HS-5 (cell line): ENCODE measurements at regions not wholly inside any gene's neighbourhood (a gene's known extent, or its start where the extent isn't known, plus 50 kb on each side); places are given as distances from the start of the nearest gene placed in this dataset.
"Not testable (repeated sequence)": the region's sequence is repeated elsewhere in the genome, so short reads cannot be mapped to it uniquely, and the experiment has no call there.

Experiments used
- DNase-seq: peaks from one replicate; pipeline ENCODE4 v3.0.0-alpha.2; 2012; ENCODE audit warnings: low read depth

DNA sequence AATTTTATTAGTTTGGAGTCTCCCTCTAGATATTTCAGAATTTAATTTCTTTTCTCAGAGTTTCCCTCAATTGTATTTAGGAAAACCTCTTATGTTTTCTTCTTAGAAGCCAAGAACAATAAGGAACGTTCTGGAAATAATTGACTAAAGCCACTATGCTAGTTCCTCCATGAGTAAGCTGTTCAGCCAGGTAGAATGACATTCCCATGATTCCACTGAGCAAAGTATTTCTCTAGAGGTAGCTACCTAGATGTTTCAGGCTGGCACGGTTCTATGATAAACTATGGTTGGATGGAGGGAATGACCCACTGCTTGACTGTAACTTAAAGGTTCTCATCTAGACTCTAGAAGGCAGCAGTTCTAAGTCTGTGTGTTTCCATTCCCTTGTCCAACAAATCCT lies 62.4 kb downstream of the CLDN17 start:
- DNase-seq: no peak

DNA sequence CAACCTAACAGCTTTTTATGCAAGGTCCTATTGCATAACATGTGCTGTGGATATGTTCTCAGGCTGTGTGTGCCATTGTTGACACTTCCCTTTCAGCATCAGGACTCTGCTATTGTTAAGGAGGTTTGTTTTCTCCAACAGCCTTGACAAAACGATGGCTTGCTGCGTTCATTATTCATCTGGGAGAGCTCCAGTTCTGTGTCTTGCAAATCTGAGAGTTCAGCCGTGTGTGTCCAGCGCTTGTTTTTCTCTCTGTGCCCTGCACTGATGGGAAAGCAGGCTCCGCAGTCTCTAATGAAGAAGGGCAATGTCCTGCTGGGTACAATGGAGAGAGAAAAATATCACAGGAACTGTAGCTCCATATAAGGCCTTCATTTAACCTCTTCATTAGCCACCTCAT lies 63.7 kb downstream of the CLDN17 start:
- no peak for DNase-seq

DNA sequence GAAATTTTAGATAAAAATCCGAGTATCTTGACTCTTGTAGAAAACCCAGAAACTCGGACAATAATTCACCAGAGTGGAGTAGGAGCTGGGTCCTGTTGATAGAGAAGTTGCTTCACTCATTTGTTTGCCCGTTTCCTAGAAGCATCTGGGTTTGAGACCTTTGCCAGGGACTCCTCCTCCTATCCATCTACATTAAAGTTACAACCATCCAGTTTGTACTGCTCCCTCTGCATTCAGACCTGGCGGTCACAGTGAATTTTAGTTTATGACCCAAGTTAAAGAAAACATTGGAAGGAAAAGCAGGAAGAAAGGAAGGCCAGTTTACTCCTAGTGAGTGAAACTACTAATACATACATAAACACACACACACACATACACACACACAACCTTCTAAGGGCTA lies 64.6 kb downstream of the CLDN17 start:
- DNase-seq: no peak

DNA sequence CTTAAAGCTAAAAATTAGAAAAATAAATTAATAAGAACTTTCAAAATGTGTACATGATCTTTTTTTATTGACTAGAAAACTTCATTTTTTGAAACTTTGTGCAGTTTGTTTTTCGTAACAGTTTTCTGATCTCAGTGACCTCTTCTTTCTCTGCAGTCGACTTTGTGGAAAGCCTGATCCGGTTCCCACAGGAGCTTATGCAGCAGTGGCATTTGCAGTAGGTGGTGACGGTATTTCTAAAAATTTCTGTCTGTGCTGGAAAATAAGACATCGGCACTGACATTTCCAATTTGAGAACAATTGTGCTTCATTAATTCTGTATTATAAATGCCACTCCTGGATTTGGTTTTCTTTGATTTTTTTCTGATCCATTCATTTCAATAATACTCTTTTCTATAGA lies 68.8 kb downstream of the CLDN17 start:
- no peak for DNase-seq

DNA sequence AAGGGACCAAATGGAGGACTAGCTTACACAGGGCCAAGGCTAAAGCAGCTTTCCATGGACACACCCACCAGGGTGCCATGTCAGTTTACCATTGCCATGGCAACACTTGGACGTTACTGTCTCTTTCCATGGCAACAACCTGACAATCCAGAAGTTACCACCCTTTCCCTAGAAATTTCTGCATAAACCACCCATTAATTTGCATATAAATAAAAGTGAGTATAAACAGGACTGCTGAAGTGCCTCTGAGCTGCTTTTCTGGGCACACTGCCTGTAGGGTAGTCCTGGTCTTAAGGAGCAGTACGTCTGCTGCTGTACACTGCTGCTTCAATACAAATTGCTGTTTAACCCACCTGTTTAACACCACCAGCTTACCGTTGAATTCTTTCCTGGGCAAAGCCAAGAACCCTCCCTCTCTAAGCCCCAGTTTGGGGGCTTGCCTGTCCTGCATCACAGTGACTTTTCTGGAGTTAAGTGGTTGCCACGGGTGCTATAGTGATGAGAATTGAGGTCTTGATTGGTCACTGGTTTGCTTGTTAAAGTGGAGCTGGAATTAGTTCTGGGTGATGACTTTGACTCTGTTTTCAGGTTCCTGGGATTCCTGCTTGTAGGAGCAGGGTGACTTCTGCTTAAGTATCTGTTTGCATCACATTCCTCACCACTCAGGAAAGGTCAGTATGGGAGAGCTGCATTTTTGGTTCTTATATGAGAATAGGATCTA lies 83.2 kb downstream of the CLDN17 start:
- DNase-seq: no peak

GRCh38 chr21:30081506-30081905 lies 85.1 kb downstream of the CLDN17 start:
- DNase-seq: no peak

GRCh38 chr21:30072496-30072895 lies 94.1 kb downstream of the CLDN17 start:
- peak; percentile 18 for DNase-seq

DNA sequence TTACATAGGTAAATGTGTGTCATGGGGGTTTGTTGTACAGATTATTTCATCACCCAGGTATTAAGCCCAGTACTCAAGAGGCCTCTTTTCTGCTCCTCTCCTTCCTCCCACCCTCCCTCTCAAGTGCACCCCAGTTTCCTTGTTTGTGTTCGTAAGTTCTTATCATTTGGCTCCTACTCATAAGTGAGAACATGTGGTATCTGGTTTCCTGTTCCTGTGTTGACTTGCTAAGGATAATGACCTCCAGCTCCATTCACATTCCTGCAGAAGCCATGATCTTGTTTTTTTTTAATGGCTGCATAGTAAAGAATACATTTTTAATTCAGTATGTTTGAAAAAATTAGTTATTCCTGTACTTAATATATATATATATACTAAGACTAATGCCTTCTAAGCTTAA lies 107.7 kb downstream of the CLDN17 start:
- no peak for DNase-seq

DNA sequence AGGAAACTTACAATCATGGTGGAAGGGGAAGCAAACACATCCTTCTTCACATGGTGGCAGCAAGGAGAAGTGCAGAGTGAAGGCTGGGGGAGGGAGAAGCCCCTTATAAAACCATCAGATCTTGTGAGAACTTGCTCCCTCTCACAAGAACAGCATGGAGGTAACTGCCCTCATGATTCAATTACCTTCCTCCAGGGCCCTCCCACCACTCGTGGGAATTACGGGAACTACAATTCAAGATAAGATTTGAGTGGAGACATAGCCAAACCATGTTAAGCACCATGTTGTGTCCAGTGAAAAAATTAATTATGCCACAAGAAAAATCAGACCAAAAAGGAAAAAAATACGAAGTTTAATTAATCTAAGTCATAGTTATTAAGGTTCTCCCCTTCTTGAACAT lies 109.5 kb downstream of the CLDN17 start:
- no peak for DNase-seq

GRCh38 chr21:30048570-30048969 lies 108.8 kb upstream of the GRIK1 start:
- DNase-seq: no peak

GRCh38 chr21:30044447-30045064 lies 104.8 kb upstream of the GRIK1 start:
- peak; percentile 3 for DNase-seq

DNA sequence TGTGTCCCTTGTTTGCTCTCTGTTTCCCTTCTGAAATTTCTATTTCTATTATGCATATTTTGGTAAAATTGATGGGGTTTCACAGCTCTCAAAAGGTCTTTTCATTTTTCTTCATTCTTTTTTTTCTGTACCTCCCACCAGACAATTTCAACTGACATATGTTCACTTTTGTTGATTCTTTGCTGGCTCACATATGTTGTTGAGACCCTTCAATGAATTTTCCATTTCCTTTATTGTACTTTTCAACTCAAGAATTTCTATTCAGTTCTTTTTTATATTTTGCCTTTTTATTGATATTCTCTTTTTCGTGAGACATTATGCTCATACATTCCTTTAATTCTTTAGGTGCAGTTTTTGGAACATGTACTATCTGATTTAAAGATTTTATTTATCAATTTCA lies 102.6 kb upstream of the GRIK1 start:
- DNase-seq: no peak

DNA sequence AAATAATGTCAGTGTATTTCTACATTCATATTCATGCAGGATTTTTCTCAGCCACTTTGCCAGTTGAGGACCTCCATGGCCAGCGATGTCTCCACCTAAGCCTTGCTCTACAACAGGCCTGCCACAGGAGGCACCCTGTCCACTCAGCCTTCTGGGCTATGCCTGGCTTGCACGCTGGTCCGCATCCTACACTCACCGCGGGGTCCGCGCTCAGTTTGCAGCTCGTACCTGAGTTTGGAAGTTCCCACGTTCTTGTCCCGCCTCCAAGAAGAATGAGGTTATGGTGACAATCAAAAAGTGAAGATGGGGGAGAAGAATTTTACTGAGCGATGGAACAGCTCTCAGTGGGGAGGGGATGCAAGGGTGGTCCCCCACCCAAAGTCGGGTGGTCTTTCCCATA lies 93.6 kb upstream of the GRIK1 start:
- DNase-seq: no peak

- DNase-seq: no peak
Observed at GRCh38 chr21:30030416-30030815, 90.6 kb upstream of the GRIK1 start.

- DNase-seq: no peak
Observed at GRCh38 chr21:30028537-30028936, 88.7 kb upstream of the GRIK1 start.

DNA sequence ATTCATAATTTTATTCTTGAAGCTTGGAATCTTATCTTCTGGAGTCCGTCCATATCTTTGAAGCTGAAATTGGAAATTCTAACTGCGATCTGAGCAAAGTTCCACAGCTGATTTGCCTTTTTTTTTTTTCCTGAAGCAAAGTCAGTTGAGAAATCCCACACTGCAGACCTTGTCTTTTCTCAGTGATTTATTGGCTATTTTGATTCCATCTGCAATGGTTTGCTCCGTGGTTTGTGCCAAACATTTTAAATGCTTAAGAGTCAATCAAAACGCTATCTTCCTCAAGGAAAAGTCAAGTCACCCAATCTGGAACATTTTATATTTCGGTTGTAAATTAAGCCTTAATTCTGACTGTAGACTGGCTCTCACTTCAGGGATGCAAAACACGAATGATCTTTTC lies 88.2 kb upstream of the GRIK1 start:
- DNase-seq: no peak

DNA sequence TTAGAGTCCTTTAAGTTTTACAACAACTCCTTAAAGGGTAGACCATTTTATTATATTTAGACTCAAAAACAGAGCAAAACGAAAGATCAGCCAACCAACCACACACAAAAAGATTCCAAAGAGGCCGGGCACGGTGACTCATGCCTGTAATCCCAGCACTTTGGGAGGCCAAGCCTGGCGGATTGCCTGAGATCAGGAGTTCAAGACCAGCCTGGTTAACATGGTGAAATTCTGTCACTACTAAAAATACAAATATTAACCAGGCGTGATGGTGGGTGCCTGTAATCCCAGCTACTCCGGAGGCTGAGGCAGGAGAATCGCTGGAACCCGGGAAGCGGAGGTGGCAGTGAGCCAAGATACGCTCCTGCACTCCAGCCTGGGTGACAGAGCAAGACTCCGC lies 83.3 kb upstream of the GRIK1 start:
- not testable (repeated sequence) for DNase-seq

- no peak for DNase-seq
Observed at GRCh38 chr21:30014886-30015285, 75.1 kb upstream of the GRIK1 start.

DNA sequence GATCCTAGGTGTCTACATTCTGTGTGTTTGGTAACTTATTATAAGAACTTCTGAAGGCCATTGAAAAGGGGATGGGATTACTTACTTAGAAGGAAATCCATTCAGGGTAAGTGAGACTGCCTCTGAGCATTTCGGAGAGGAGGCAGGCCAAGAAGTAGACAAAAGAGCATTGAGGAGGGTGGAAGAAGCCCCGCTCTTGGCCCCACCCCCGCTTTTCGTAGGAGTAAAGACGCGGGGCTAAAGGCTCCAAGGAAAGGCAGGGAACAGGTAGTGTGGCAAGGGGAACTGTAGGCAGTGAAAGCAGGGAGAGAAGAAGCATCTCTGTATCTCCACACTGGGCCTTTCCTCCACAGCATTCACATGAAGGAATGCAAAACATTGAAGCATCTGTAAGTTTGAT lies 51.8 kb upstream of the GRIK1 start:
- DNase-seq: no peak

- DNase-seq: no peak
Observed at GRCh38 chr21:29989634-29990234, 49.9 kb upstream of the GRIK1 start.
